GM23338 (cell line): ENCODE measurements at regions not wholly inside any gene's neighbourhood (a gene's known extent, or its start where the extent isn't known, plus 50 kb on each side); places are given as distances from the start of the nearest gene placed in this dataset.

Source experiments
- ATAC-seq: fragments of 200-7000 bp; cut with Tn5 transposase; 3 replicates; pipeline ENCODE4 v1.9.1; 2020
- DNase-seq: peaks from one replicate; pipeline ENCODE4 v3.0.0-alpha.2; 2015; ENCODE audit warnings: low spot score
- H2AFZ ChIP-seq: fragments of 200-600 bp; sonication (generic); 2 replicates; pipeline ENCODE4 v1.8.0; 2016; ENCODE audit warnings: antibody characterized with exemption, mild to moderate bottlenecking, moderate library complexity
- H3F3A ChIP-seq: fragments of 200-600 bp; sonication (generic); replicated peaks from 2 replicates; pipeline ENCODE4 v1.8.0; 2017; ENCODE audit warnings: antibody characterized with exemption, mixed run types, low read depth
- H3K27ac ChIP-seq: fragments of 200-600 bp; sonication (generic); 2 replicates; pipeline ENCODE4 v1.6.1; 2016; ENCODE audit warnings: low read depth
- H3K27me3 ChIP-seq: fragments of 200-600 bp; sonication (generic); 2 replicates; pipeline ENCODE4 v1.8.0; 2016; ENCODE audit warnings: mild to moderate bottlenecking, mixed run types, moderate library complexity; ENCODE audit not compliant: insufficient read depth
- H3K36me3 ChIP-seq: fragments of 200-600 bp; sonication (generic); 2 replicates; pipeline ENCODE4 v1.8.0; 2016; ENCODE audit warnings: mild to moderate bottlenecking; ENCODE audit not compliant: insufficient read depth
- H3K4me1 ChIP-seq: fragments of 200-600 bp; sonication (generic); 2 replicates; pipeline ENCODE4 v1.8.0; 2016; ENCODE audit warnings: mild to moderate bottlenecking, moderate library complexity; ENCODE audit not compliant: insufficient read depth
- H3K4me2 ChIP-seq: fragments of 200-600 bp; sonication (generic); 2 replicates; pipeline ENCODE4 v1.7.1; 2017; ENCODE audit warnings: mixed run types
- H3K4me3 ChIP-seq: fragments of 200-600 bp; sonication (generic); 2 replicates; pipeline ENCODE4 v1.6.1; 2016; ENCODE audit warnings: mixed run types
- H3K79me2 ChIP-seq: fragments of 200-600 bp; sonication (generic); replicated peaks from 2 replicates; pipeline ENCODE4 v1.8.0; 2017; ENCODE audit warnings: mild to moderate bottlenecking; ENCODE audit not compliant: insufficient read depth
- H3K9me2 ChIP-seq: fragments of 200-600 bp; sonication (generic); 2 replicates; pipeline ENCODE4 v1.8.0; 2017; ENCODE audit not compliant: insufficient read depth
- H4K20me1 ChIP-seq: fragments of 200-600 bp; sonication (generic); replicated peaks from 2 replicates; pipeline ENCODE4 v1.8.0; 2017; ENCODE audit warnings: mild to moderate bottlenecking; ENCODE audit not compliant: insufficient read depth
- H3K27ac Mint-ChIP-seq: 2 replicates; pipeline ENCODE4 v1.8.0; 2020; ENCODE audit warnings: inconsistent platforms, mild to moderate bottlenecking, moderate library complexity, mixed read lengths
- H3K27me3 Mint-ChIP-seq: 3 replicates; pipeline ENCODE4 v1.8.0; 2022; ENCODE audit warnings: low read depth, mild to moderate bottlenecking, moderate library complexity, mixed read lengths, inconsistent platforms; ENCODE audit not compliant: insufficient read depth, poor library complexity
- H3K36me3 Mint-ChIP-seq: 3 replicates; pipeline ENCODE4 v1.8.0; 2021; ENCODE audit warnings: low read depth, mild to moderate bottlenecking, inconsistent platforms, moderate library complexity, mixed read lengths
- H3K4me1 Mint-ChIP-seq: 3 replicates; pipeline ENCODE4 v1.8.0; 2020; ENCODE audit warnings: mild to moderate bottlenecking, inconsistent platforms, mixed read lengths
- H3K4me3 Mint-ChIP-seq: 3 replicates; pipeline ENCODE4 v1.8.0; 2021; ENCODE audit warnings: moderate library complexity, mild to moderate bottlenecking, inconsistent platforms, mixed read lengths
- H3K9me3 Mint-ChIP-seq: 3 replicates; pipeline ENCODE4 v1.8.0; 2020; ENCODE audit warnings: moderate library complexity, mild to moderate bottlenecking, inconsistent platforms, mixed read lengths
- CREB1 ChIP-seq: fragments of 250-450 bp; sonication (Bioruptor Pico); IDR thresholded peaks from 2 replicates; pipeline ENCODE4 v1.5.0; 2020; ENCODE audit warnings: low read depth, mild to moderate bottlenecking, moderate library complexity
- CTCF ChIP-seq, 2 experiments: fragments of 200-600 bp in 1 of 2; sonication (generic) in 1 of 2; conservative IDR thresholded peaks; 2 replicates each; pipeline versions ENCODE4 v1.5.1 to v1.6.1; 2016 to 2017; ENCODE audit warnings: antibody characterized with exemption in 2 of 2, low read depth in 2 of 2, mild to moderate bottlenecking in 2 of 2, moderate library complexity in 1 of 2
- EZH2 ChIP-seq: fragments of 200-600 bp; sonication (generic); IDR thresholded peaks from one replicate; pipeline ENCODE4 v1.8.0; 2017; ENCODE audit warnings: antibody characterized with exemption, mild to moderate bottlenecking, low read depth; ENCODE audit not compliant: unreplicated experiment
- EZH2phosphoT487 ChIP-seq: fragments of 200-600 bp; sonication (generic); IDR thresholded peaks from one replicate; pipeline ENCODE4 v1.8.1; 2018; ENCODE audit warnings: antibody characterized with exemption; ENCODE audit not compliant: unreplicated experiment
- JUNB ChIP-seq: IDR thresholded peaks from one replicate; pipeline ENCODE4 v1.6.1; 2016; ENCODE audit warnings: antibody characterized with exemption; ENCODE audit not compliant: unreplicated experiment
- NANOG ChIP-seq: IDR thresholded peaks from 2 replicates; pipeline ENCODE4 v1.6.1; 2016; ENCODE audit warnings: antibody characterized with exemption, borderline replicate concordance
- ZNF114 ChIP-seq: fragments of 250-450 bp; sonication (Bioruptor Pico); IDR thresholded peaks from 2 replicates; pipeline ENCODE4 v1.5.0; 2020; ENCODE audit warnings: mild to moderate bottlenecking, moderate library complexity
- ZNF331 ChIP-seq: fragments of 250-450 bp; sonication (Bioruptor Pico); IDR thresholded peaks from 2 replicates; pipeline ENCODE4 v1.5.0; 2020; ENCODE audit warnings: low read depth, mild to moderate bottlenecking, moderate library complexity
- ZNF462 ChIP-seq: fragments of 250-450 bp; sonication (Bioruptor Pico); IDR thresholded peaks from 2 replicates; pipeline ENCODE4 v1.5.0; 2020; ENCODE audit warnings: mild to moderate bottlenecking, moderate library complexity

DNA sequence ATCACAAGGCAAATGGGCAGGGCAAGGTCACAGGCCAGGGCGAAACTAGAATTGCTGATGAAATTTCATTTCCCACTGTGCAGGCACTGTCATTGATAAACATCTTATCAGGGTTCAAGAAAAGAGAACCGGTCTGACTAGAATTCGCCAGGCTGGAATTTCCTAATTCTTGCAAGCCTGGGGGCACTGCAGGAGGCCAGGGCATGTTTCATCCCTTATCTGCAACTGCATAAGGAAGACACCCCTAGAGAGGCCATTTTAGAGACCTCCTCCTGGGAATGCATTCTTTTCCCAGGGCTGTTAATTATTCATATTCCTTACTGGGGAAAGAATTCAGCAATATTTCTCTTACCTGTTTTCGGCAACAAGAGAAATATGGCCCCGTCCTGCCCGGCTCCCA, 266.2 kb upstream of the CYLC2 start (continued):
- TF ChIP-seq ZNF462 (CRISPR knock-in tag), result no peak
- no peak for TF ChIP-seq ZNF114 (CRISPR knock-in tag)
- TF ChIP-seq ZNF331 (CRISPR knock-in tag), result no peak
- TF ChIP-seq EZH2phosphoT487, result no peak
- TF ChIP-seq CREB1 (CRISPR knock-in tag), result no peak
- TF ChIP-seq NANOG, result no peak
- no peak for TF ChIP-seq CTCF (conservative IDR thresholded peaks at IDR 0.05; ENCODE audit: low read depth in 2 of 2)
- TF ChIP-seq JUNB, result no peak

GRCh38 chr9:102714184-102714583, 280.9 kb upstream of the CYLC2 start:
- H3K79me2 ChIP-seq, result no peaks in the 10 kb centered on the region
- DNase-seq (no peak), ATAC-seq (no peak)
- no peaks in the 10 kb centered on the region for H3K4me1 ChIP-seq
- H4K20me1 ChIP-seq, result no peaks in the 10 kb centered on the region
- H3K4me2 ChIP-seq, result no peak overlapping the region
- H3K36me3 ChIP-seq, result no peaks in the 10 kb centered on the region; the same call in 1 of the 2 replicates
- Mint-ChIP-seq H3K27me3 (peaks cover 5% of the 10 kb centered on the region), H3K27ac (no peak overlapping the region), H3K9me3 (peaks cover 91% of the 10 kb centered on the region), H3K4me3 (no peak overlapping the region), H3K36me3 (peaks cover 22% of the 10 kb centered on the region; the same call in 2 of the 3 replicates), H3K4me1 (no peaks in the 10 kb centered on the region)
- H3K27me3 ChIP-seq, result no peaks in the 10 kb centered on the region
- no peak overlapping the region for H3K4me3 ChIP-seq
- H3K27ac ChIP-seq, result no peak overlapping the region
- no peaks in the 10 kb centered on the region for H3F3A ChIP-seq
- H3K9me2 ChIP-seq, result no peaks in the 10 kb centered on the region
- no peak overlapping the region for H2AFZ ChIP-seq
- TF ChIP-seq EZH2phosphoT487, result no peak
- no peak for TF ChIP-seq EZH2
- no peak for TF ChIP-seq ZNF462 (CRISPR knock-in tag)
